ENCODE measurements at regions not wholly inside any gene's neighbourhood (a gene's known extent, or its start where the extent isn't known, plus 50 kb on each side); places are given as distances from the start of the nearest gene placed in this dataset.
"Not testable (repeated sequence)": the region's sequence is repeated elsewhere in the genome, so short reads cannot be mapped to it uniquely, and the experiment has no call there.

DNA sequence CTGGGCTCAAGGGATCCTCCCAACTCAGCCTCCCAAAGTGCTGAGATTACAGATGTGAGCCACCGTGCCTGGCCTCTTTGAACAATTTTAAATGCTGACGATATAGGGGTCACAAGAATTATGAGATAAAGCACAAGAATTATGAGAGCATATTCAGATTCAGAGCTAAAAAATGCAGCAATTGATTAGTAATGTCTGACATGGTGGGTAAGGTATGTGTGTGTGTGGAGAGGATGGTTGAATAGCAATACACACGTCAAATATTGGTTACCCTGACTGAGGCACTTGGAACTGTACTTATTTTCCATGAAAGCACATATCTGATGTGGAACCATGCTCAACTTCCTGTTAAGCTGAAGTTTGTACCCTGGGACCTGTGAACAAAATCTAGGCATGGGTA is 115.6 kb downstream of the EOMES start:
- Histone ChIP-seq H3K9ac (ENCODE audit: low read length) (no peak overlapping the region), H3K9me3 (ENCODE audit: control insufficient read depth in 1 of 2, insufficient read depth in 1 of 2, low read depth in 1 of 2, low read length in 2 of 2) (no peaks in the 10 kb centered on the region), H3K9me2 (ENCODE audit: insufficient read depth) (no peaks in the 10 kb centered on the region), H3K27me3 (ENCODE audit: insufficient read depth, low read length) (no peaks in the 10 kb centered on the region), H3K27ac (ENCODE audit: low read depth, low read length) (no peak overlapping the region), H3K4me1 (ENCODE audit: control insufficient read depth in 1 of 2, insufficient read depth in 2 of 2, low read length in 2 of 2) (peaks cover 0 to 4% of the 10 kb centered on the region in 2 experiments; a peak in 1 of 4 replicates), H4K20me1 (ENCODE audit: insufficient read depth) (no peaks in the 10 kb centered on the region), H3K79me2 (ENCODE audit: insufficient read depth, low read length) (no peaks in the 10 kb centered on the region), H3K4me2 (ENCODE audit: low read length) (no peak overlapping the region), H3K36me3 (ENCODE audit: control insufficient read depth in 1 of 2, insufficient read depth in 2 of 2, low read length in 2 of 2) (no peaks in the 10 kb centered on the region), H2AFZ (ENCODE audit: low read depth, low read length, poor library complexity, severe bottlenecking) (peak overlapping the region; percentile 6), H3K4me3 (replicated peaks in 1 of 2; ENCODE audit: low read depth in 1 of 2, low read length in 2 of 2) (no peak overlapping the region)
- ChIA-PET POLR2A (no interaction called here), CTCF (no interaction called here), RAD21 (ENCODE audit: low non-redundant PET in 1 of 2, low total read pairs in 2 of 2, uncharacterized antibody in 2 of 2, unreplicated experiment in 2 of 2) (no interaction called here)
- no peak for TF ChIP-seq ELF1 (IDR thresholded peaks at IDR 0.05; ENCODE audit: borderline replicate concordance, low read depth)
- TF ChIP-seq SP1 (IDR thresholded peaks at IDR 0.05; ENCODE audit: low read depth) = no peak
- no peak for TF ChIP-seq POLR2AphosphoS5 (IDR thresholded peaks at IDR 0.05; ENCODE audit: low read depth, low read length)
- TF ChIP-seq, protein P1, sequence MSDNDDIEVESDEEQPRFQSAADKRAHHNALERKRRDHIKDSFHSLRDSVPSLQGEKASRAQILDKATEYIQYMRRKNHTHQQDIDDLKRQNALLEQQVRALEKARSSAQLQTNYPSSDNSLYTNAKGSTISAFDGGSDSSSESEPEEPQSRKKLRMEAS (IDR thresholded peaks at IDR 0.05) = no peak
- TF ChIP-seq EZH2phosphoT487 (IDR thresholded peaks at IDR 0.05; ENCODE audit: borderline replicate concordance) = no peak
- TF ChIP-seq RAD21 (IDR thresholded peaks at IDR 0.05; ENCODE audit: low read depth) = no peak
- no peak for TF ChIP-seq ZFX (IDR thresholded peaks at IDR 0.05)
- TF ChIP-seq TCF7L2 (IDR thresholded peaks at IDR 0.05; ENCODE audit: borderline replicate concordance, extremely low read depth, insufficient read depth, insufficient read length) = no peak
- TF ChIP-seq CBX3 (IDR thresholded peaks at IDR 0.05; ENCODE audit: low read depth) = no peak
- DNase-seq (ENCODE audit: low read depth, low spot score) = no peak
- ATAC-seq = no peak
- intact Hi-C loops (cut with micrococcal nuclease) = no loop called here
- BruUV-seq (replicated peaks) = no TSS peak

DNA sequence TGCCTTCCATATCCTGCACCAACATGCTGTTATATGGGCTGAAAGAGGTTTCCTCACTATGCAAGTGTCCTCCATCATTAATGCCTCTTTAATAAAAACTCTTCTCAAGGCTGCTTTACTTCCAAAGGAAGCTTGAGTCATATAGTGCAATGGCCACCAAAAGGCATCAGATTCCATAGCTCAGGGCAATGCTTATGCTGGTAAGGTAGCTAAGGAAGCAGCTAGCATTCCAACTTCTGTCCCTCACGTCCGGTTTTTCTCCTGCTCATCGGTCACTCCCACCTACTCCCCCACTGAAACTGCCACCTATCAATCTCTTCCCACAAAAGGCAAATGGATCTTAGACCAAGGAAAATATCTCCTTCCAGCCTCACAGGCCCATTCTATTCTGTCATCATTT is 117.1 kb upstream of the SLC4A7 start:
- H2AFZ ChIP-seq (ENCODE audit: low read depth, low read length, poor library complexity, severe bottlenecking); H3K4me3 ChIP-seq (replicated peaks in 1 of 2; ENCODE audit: low read depth in 1 of 2, low read length in 2 of 2); intact Hi-C loops (cut with micrococcal nuclease); DNase-seq (ENCODE audit: low read depth, low spot score); H3K4me1 ChIP-seq (ENCODE audit: control insufficient read depth in 1 of 2, insufficient read depth in 2 of 2, low read length in 2 of 2); CTCF ChIA-PET; H3K9me2 ChIP-seq (ENCODE audit: insufficient read depth); H4K20me1 ChIP-seq (ENCODE audit: insufficient read depth); RAD21 ChIA-PET (ENCODE audit: low non-redundant PET in 1 of 2, low total read pairs in 2 of 2, uncharacterized antibody in 2 of 2, unreplicated experiment in 2 of 2); BruUV-seq (replicated peaks); H3K27ac ChIP-seq (ENCODE audit: low read depth, low read length); H3K9me3 ChIP-seq (ENCODE audit: control insufficient read depth in 1 of 2, insufficient read depth in 1 of 2, low read depth in 1 of 2, low read length in 2 of 2); H3K27me3 ChIP-seq (ENCODE audit: insufficient read depth, low read length); H3K9ac ChIP-seq (ENCODE audit: low read length); H3K36me3 ChIP-seq (ENCODE audit: control insufficient read depth in 1 of 2, insufficient read depth in 2 of 2, low read length in 2 of 2); H3K4me2 ChIP-seq (ENCODE audit: low read length); POLR2A ChIA-PET; ATAC-seq; H3K79me2 ChIP-seq (ENCODE audit: insufficient read depth, low read length): not testable (repeated sequence)
- peak; percentile 46; the same call in 1 of the 2 replicates for TF ChIP-seq CBX3 (IDR thresholded peaks at IDR 0.05; ENCODE audit: low read depth)

DNA sequence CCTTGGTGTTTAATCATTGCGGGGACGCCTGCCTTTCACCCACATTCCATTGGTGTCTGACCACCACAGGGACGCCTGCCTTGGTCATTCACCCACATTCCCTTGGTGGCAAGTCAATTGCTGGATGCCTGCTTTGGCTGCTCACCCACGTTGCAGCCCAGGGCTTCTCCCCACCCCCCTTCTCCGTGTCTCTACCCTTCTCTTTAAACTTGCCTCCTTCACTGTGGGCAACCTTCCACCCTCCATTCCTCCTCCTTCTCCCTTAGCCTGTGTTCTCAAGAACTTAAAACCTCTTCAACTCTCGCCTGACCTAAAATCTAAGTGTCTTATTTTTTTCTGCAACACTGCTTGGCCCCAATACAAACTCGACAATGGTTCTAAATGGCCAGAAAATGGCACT is 115.6 kb upstream of the SLC4A7 start:
- H3K9me2 ChIP-seq (ENCODE audit: insufficient read depth); H3K27ac ChIP-seq (ENCODE audit: low read depth, low read length); H3K79me2 ChIP-seq (ENCODE audit: insufficient read depth, low read length); CTCF ChIA-PET; DNase-seq (ENCODE audit: low read depth, low spot score); H3K36me3 ChIP-seq (ENCODE audit: control insufficient read depth in 1 of 2, insufficient read depth in 2 of 2, low read length in 2 of 2); H4K20me1 ChIP-seq (ENCODE audit: insufficient read depth); H3K4me1 ChIP-seq (ENCODE audit: control insufficient read depth in 1 of 2, insufficient read depth in 2 of 2, low read length in 2 of 2); RAD21 ChIA-PET (ENCODE audit: low non-redundant PET in 1 of 2, low total read pairs in 2 of 2, uncharacterized antibody in 2 of 2, unreplicated experiment in 2 of 2); intact Hi-C loops (cut with micrococcal nuclease); ATAC-seq; POLR2A ChIA-PET; H3K27me3 ChIP-seq (ENCODE audit: insufficient read depth, low read length); H3K4me3 ChIP-seq (replicated peaks in 1 of 2; ENCODE audit: low read depth in 1 of 2, low read length in 2 of 2); H2AFZ ChIP-seq (ENCODE audit: low read depth, low read length, poor library complexity, severe bottlenecking); H3K9ac ChIP-seq (ENCODE audit: low read length); H3K4me2 ChIP-seq (ENCODE audit: low read length); H3K9me3 ChIP-seq (ENCODE audit: control insufficient read depth in 1 of 2, insufficient read depth in 1 of 2, low read depth in 1 of 2, low read length in 2 of 2); BruUV-seq (replicated peaks): not testable (repeated sequence)
